ENCODE measurements at regions not wholly inside any gene's neighbourhood (a gene's known extent, or its start where the extent isn't known, plus 50 kb on each side); places are given as distances from the start of the nearest gene placed in this dataset.
"Not testable (repeated sequence)": the region's sequence is repeated elsewhere in the genome, so short reads cannot be mapped to it uniquely, and the experiment has no call there.

GRCh38 chr7:21336743-21337142 lies 91.1 kb upstream of the SP4 start:
- no peak overlapping the region for H3K4me3 ChIP-seq (ENCODE audit: low read depth, poor library complexity, severe bottlenecking)
- intact Hi-C loops (cut with DNase I; ENCODE audit: low total_unique reads) = no loop called here
- WGBS, 2 donors = 82 to 87% methylated on average over 7 of the region's 7 CpGs
- TF ChIP-seq CTCF (IDR thresholded peaks at IDR 0.05) = no peak
- TF ChIP-seq POLR2A (IDR thresholded peaks at IDR 0.05) = no peak
- no peak for DNase-seq (ENCODE audit: low spot score in 2 of 2)

GRCh38 chr7:21338728-21339164 lies 89.1 kb upstream of the SP4 start:
- no peak for DNase-seq (ENCODE audit: low spot score in 2 of 2)
- H3K4me3 ChIP-seq (ENCODE audit: low read depth, poor library complexity, severe bottlenecking) = no peak overlapping the region
- TF ChIP-seq POLR2A (IDR thresholded peaks at IDR 0.05) = no peak
- TF ChIP-seq CTCF (IDR thresholded peaks at IDR 0.05) = no peak
- WGBS, 2 donors = 76% methylated on average over 4 of the region's 4 CpGs
- intact Hi-C loops (cut with DNase I; ENCODE audit: low total_unique reads) = no loop called here

- WGBS, 2 donors = 59 to 60% methylated on average over 4 to 7 of the region's 7 CpGs
- intact Hi-C loops (cut with DNase I; ENCODE audit: low total_unique reads); DNase-seq (ENCODE audit: low spot score in 2 of 2); H3K4me3 ChIP-seq (ENCODE audit: low read depth, poor library complexity, severe bottlenecking): not testable (repeated sequence)
Observed at GRCh38 chr7:21344900-21345299, 83.0 kb upstream of the SP4 start.

- 80% methylated on average over 9 of the region's 9 CpGs for WGBS, 2 donors
- TF ChIP-seq POLR2A (IDR thresholded peaks at IDR 0.05) (no peak), CTCF (IDR thresholded peaks at IDR 0.05) (no peak)
- no peak overlapping the region for H3K4me3 ChIP-seq (ENCODE audit: low read depth, poor library complexity, severe bottlenecking)
- intact Hi-C loops (cut with DNase I; ENCODE audit: low total_unique reads) = no loop called here
- no peak for DNase-seq (ENCODE audit: low spot score in 2 of 2)
Observed at GRCh38 chr7:21345361-21345760, 82.5 kb upstream of the SP4 start.

- no peak for DNase-seq (ENCODE audit: low spot score in 2 of 2)
- intact Hi-C loops (cut with DNase I; ENCODE audit: low total_unique reads) = no loop called here
Observed at GRCh38 chr7:21346297-21346696, 81.6 kb upstream of the SP4 start.

GRCh38 chr7:21352540-21353387 lies 75.1 kb upstream of the SP4 start:
- no peak overlapping the region for H3K4me3 ChIP-seq (ENCODE audit: low read depth, poor library complexity, severe bottlenecking)
- intact Hi-C loops (cut with DNase I; ENCODE audit: low total_unique reads) = no loop called here
- TF ChIP-seq CTCF (IDR thresholded peaks at IDR 0.05) = no peak
- no peak for TF ChIP-seq POLR2A (IDR thresholded peaks at IDR 0.05)
- DNase-seq (ENCODE audit: low spot score in 2 of 2) = no peak
- WGBS, 2 donors = 61 to 65% methylated on average over 4 of the region's 4 CpGs

More at GRCh38 chr7:21346297-21346696, 81.6 kb upstream of the SP4 start:
- TF ChIP-seq POLR2A (IDR thresholded peaks at IDR 0.05) (no peak), CTCF (IDR thresholded peaks at IDR 0.05) (no peak)
- H3K4me3 ChIP-seq (ENCODE audit: low read depth, poor library complexity, severe bottlenecking) = no peak overlapping the region

All from lower leg skin (tissue), 4 donors.